Hematopoietic multipotent progenitor cell treated with erythropoietin and hydrocortisone succinate and interleukin-3 and kit ligand, for 8 days (in vitro differentiated cells): ENCODE measurements at regions not wholly inside any gene's neighbourhood (a gene's known extent, or its start where the extent isn't known, plus 50 kb on each side); places are given as distances from the start of the nearest gene placed in this dataset.
"Not testable (repeated sequence)": the region's sequence is repeated elsewhere in the genome, so short reads cannot be mapped to it uniquely, and the experiment has no call there.

Experiments used
- DNase-seq: peaks from one replicate; pipeline ENCODE4 v3.0.0-alpha.2; 2015

DNA sequence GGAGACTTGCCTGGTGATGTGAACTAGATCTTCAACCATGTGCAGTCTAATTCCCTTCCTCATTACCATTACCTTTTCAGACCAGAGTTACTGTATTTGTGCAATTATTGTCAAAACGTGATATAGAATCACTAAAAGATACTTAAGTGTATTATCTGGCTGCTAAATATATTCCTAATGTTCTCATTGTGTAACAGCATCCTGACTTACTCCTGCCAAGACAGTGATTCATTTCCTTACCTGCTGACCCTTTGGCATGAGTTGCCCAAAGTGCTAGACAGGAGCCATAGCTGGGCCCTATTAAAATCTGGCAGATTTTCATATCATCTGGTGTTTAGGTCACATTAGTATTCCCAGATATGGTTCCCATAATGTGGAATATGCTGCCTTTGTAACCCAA, 598.3 kb upstream of the CAMK1G start:
- DNase-seq: no peak

DNA sequence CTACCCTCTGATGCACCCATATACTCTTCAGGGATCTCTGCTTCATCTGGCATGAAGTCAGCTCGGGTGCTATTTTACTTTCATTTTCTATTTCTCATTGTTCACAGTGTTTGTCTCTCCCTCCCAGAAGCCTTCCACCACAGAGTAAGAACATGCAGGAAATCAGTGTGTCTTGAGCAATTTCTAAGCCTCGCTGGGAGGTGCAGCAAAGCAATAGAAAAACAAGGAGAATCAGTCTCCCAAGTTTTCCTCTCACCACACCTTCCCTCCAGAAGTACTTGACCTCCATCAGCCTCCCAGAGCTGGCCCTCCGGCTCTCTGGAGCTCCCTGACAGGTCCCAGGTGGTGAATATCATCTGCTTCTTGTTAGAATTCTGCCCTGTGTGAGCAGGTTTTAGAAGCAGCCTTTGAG, 594.7 kb upstream of the CAMK1G start:
- no peak for DNase-seq

GRCh38 chr1:208990456-208990855, 593.1 kb upstream of the CAMK1G start:
- DNase-seq: no peak

DNA sequence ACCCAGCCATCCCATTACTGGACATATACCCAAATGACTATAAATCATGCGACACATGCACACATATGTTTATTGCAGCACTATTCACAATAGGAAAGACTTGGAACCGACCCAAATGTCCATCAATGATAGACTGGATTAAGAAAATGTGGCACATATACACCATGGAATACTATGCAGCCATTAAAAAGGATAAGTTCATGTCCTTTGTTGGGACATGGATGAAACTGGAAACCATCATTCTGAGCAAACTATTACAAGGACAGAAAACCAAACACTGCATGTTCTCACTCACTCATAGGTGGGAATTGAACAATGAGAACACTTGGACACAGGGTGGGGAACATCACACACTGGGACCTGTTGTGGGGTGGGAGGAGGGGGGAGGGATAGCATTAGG, 586.5 kb upstream of the CAMK1G start:
- DNase-seq: not testable (repeated sequence)

DNA sequence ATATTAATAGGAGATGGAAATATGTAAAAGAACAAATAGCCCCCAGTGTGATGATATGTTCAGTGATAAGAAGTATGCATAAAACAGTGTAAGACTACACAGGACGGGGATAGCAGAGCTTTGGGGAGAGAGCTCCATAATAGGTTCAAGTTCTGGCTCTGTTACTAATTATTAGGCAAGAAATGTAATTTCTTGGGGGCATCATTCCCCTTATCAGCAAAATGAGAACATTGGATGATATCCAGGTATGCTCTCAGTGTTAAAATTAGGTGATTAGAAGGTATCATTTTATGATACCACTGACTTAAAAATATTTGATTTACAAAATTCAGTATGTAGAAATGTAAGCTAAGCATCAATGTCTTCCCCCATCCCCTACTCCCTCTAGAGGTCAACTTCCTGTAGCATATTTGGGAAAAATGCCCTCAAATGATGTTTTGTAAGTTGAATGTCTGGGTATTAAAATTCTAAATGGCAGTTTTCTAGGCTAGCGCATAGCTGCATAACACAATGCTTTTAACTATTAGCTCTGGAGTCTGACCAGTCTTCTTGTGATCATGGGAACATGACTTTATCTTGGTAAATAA, 585.7 kb upstream of the CAMK1G start:
- DNase-seq: no peak

GRCh38 chr1:209008586-209008985, 574.9 kb upstream of the CAMK1G start:
- no peak for DNase-seq

- DNase-seq: no peak
These were observed 572.9 kb upstream of the CAMK1G start for GRCh38 chr1:209010475-209011230.

DNA sequence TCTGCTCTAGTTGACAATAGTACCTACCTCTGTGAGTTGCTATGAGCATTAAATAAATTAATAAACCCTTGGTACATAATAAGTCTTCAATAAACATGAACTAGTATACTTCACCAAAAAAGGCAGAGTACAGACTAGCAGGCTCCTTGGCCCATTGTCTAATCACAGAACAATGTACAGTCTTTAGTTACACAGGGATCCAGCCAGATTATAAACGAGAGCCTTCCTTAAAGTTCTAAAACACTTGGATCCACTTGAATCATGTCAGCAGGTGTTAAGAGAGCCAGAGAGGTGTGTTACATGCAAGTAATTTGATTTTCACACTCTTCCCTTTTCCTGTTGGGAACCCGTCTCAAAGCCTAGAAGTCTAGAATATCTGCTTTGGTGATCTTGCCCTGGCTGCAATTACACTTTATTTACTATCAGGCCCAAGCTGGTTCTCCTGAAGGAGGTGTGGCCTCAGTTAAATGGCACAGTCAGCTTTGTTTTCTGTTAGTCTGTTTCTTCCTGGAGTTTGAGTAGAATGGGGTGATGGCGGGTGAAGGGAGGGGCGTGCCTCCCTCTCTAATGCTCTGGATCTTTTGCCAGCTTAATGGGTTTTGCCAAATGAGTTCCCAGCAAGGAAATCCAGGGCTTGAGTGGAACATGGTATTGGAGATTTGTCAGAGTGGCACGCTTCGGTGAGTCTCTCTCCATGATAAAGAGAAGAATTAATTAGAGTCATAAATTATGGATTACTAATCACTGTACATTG, 570.9 kb upstream of the CAMK1G start:
- DNase-seq: no peak

DNA sequence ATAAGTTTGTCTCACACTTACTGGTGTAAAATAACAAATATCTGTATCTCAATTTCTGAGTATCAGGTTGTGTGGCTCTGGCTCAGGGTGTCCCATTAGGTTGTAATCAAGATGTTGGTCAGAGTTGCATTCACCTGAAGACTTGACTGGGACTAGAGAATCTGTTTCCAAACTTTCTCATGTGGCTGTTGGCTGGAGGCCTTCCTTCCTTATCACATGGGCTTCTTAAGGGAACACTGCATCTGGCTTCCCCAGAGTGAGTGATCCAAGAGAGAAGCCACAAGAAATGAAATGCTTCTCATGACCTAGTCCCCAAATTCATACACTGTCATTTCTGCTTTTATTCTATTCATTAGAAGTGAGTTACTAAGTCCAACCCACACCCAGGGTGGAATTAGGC, 568.4 kb upstream of the CAMK1G start:
- DNase-seq: no peak

- DNase-seq: no peak
These were observed 561.9 kb upstream of the CAMK1G start for GRCh38 chr1:209021622-209022021.

DNA sequence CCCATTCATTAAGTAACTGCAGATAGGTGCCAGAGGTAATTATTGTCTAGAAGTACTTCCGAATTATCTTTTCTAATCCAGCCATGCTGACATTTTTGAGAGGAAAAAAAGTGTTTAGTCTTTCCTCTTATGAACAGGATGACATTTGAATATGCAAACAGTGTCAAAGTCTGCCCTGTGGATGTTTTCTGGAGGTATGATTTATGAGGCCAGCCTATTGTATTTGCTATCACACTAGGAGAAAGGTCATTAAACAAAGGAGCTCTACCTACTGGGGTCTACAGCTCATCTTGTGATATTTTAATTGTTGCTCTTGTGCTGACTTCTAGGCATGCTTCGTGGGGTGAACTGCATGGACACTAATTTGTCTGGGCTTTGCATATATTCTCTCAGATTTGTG, 559.7 kb upstream of the CAMK1G start:
- DNase-seq: no peak

DNA sequence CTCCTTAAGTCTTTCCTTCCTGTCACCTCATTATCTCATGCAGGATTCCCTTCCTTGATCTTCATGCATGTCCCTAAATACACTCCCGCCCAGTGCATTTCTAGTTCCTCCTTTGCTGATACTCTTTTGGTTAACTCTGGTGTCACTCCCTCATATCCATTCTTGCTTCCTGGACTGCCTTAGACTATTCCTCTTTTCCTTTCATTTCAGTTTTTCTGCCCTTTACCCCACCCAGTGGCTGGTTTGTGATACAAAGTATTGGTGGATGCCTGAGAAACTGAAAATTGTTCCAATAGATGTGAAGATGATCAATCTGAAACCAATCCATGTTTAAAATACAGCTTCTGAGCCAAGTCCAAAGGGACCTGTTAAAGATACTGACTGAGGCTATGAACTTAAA, 553.8 kb upstream of the CAMK1G start:
- no peak for DNase-seq

- no peak for DNase-seq
These were observed 552.9 kb upstream of the CAMK1G start for GRCh38 chr1:209030454-209031167.

DNA sequence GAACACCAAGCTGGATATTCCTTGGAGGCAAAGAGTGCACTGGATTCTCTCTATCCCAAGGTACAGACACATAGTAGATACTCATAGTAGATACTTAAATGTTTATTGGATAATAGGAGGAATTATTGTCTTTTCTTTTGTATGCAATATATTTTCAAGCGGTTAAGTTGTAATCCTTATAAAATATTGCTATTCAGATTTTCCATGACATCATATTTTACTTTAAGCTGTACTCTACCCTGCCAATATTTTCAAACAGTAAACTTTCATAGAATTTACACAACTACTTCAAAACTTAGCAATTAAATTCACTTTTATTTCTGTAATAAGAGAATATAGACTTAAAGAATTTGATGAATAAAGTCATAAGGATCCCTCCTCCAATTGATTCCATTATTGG, 546.5 kb upstream of the CAMK1G start:
- DNase-seq: no peak

DNA sequence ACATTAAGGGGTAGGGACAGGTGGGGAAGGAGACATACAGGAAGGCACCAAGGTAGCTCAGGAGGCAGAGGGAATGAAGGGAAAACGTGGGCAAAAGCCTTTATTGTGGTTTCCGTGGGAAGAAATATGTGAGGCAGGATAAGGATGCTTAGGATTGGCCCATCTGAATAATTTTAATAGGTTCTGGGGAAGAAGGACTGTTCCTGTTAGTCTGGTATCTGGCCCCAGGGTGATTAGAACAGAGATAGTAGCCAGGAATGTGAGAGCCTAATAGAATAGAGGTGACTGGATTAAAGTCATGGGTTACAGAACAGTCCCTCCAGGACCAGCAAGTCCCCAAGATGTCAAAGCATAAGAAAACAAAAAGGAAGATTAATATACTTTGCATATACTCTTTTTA, 545.2 kb upstream of the CAMK1G start:
- no peak for DNase-seq

GRCh38 chr1:209038735-209039134, 544.8 kb upstream of the CAMK1G start:
- no peak for DNase-seq

GRCh38 chr1:209040351-209040750, 543.2 kb upstream of the CAMK1G start:
- DNase-seq: no peak

- DNase-seq: no peak
These were observed 541.6 kb upstream of the CAMK1G start for GRCh38 chr1:209041927-209042326.

DNA sequence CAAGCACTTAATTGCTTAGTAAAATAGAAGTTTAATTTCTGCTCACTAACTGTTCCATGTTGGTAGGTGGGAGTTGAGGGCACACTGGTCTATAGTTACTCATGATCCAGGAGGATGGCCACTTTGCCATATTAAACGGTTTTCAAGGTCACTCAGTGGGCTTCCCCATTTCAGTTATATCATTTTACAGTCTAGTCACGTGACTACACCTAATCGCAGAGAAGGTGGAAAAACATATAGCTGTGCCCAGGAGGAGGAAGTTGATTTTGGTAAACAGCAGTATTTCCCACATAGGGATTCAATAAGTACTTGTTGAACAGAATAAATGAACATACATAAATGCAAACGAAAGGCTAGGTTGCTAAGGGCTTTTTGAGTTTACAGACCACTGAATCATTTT, 541.1 kb upstream of the CAMK1G start:
- DNase-seq: no peak

DNA sequence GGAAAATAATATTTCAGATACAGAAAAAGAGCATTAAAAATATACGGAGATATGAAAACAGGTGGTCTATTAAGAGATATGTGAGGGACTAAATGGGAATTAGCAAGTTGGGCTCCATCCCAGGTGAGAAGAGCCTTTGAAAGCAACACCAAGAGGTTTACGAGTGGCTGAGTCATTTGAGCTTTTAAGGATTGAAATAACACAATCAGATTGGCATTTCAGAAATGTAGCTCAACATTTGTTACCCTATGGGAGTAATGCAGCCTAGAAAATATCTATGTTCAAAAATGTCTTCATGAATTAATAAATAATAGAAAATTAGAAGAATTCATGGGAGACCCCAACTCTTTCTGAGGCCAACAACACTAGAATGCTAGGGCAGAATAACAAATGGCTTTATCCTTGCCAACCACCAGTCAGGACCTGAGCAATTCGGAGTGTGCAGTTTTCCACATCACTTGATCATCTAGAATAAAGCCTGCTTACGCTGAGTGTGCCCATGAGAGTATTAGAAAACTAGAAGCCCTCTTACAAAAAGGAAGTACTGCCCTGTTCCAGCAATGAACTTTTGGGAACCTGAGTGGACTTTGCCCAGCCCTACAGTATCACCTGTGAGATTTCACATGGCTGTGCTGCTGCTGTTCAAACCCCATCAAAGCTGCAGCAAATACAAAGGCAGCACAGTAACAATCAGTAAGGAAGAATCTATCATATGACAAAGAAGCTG, 538.0 kb upstream of the CAMK1G start:
- no peak for DNase-seq

- no peak for DNase-seq
These were observed 537.5 kb upstream of the CAMK1G start for GRCh38 chr1:209046058-209046417.

GRCh38 chr1:209046935-209047334, 536.6 kb upstream of the CAMK1G start:
- no peak for DNase-seq
